OCI-LY3 (cell line): ENCODE measurements at regions not wholly inside any gene's neighbourhood (a gene's known extent, or its start where the extent isn't known, plus 50 kb on each side); places are given as distances from the start of the nearest gene placed in this dataset.

Source experiments
- H2AFZ ChIP-seq: fragments of 200-600, 300-600 bp; shearing (Covaris generic); 2 replicates; pipeline ENCODE4 v1.6.0; 2014; ENCODE audit warnings: antibody characterized with exemption, low read depth, low read length
- H3K27ac ChIP-seq: fragments of 200-600, 300-600 bp; sonication (generic); 2 replicates; pipeline ENCODE4 v1.5.1; 2014; ENCODE audit warnings: mild to moderate bottlenecking, low read length, moderate library complexity, mixed read lengths
- H3K27me3 ChIP-seq: fragments of 200-600, 300-600 bp; sonication (generic); 2 replicates; pipeline ENCODE4 v1.6.1; 2014; ENCODE audit warnings: low read depth, low read length, mixed read lengths
- H3K36me3 ChIP-seq: fragments of 200-600, 300-600 bp; sonication (generic); replicated peaks from 2 replicates; pipeline ENCODE3; 2014; ENCODE audit warnings: low read depth, low read length, mixed read lengths
- H3K4me1 ChIP-seq: fragments of 300-600, 200-600 bp; sonication (generic); 2 replicates; pipeline ENCODE4 v1.6.1; 2014; ENCODE audit warnings: low read length, mixed read lengths
- H3K4me2 ChIP-seq: fragments of 200-600, 300-600 bp; sonication (generic); 2 replicates; pipeline ENCODE4 v1.6.1; 2014; ENCODE audit warnings: low read length, mixed read lengths
- H3K4me3 ChIP-seq: fragments of 300-600, 200-600 bp; sonication (generic); 2 replicates; pipeline ENCODE4 v1.5.1; 2014; ENCODE audit warnings: antibody characterized with exemption, mild to moderate bottlenecking, low read length, moderate library complexity
- H3K79me2 ChIP-seq: fragments of 300-600, 200-600 bp; shearing (Covaris generic); 2 replicates; pipeline ENCODE4 v1.6.1; 2014; ENCODE audit warnings: mild to moderate bottlenecking, low read length, mixed read lengths
- H3K9ac ChIP-seq: fragments of 300-600, 200-600 bp; shearing (Covaris generic); 2 replicates; pipeline ENCODE4 v1.6.0; 2014; ENCODE audit warnings: mild to moderate bottlenecking, low read length, moderate library complexity
- H3K9me3 ChIP-seq: fragments of 200-600, 300-600 bp; shearing (Covaris generic); 2 replicates; pipeline ENCODE4 v1.6.1; 2014; ENCODE audit warnings: low read length, mixed read lengths; ENCODE audit not compliant: insufficient read depth
- H4K20me1 ChIP-seq: fragments of 200-600, 300-600 bp; sonication (generic); 2 replicates; pipeline ENCODE4 v1.6.1; 2016; ENCODE audit warnings: low read length, mixed read lengths; ENCODE audit not compliant: insufficient read depth
- CTCF ChIP-seq: fragments of 200-600, 300-600 bp; sonication (generic); IDR thresholded peaks from 2 replicates; pipeline ENCODE4 v1.5.1; 2014; ENCODE audit warnings: antibody characterized with exemption, low read length, low read depth
- EZH2phosphoT487 ChIP-seq: fragments of 200-600 bp; shearing (Covaris generic); IDR thresholded peaks from 2 replicates; pipeline ENCODE4 v1.6.1; 2018; ENCODE audit warnings: antibody characterized with exemption, mixed run types, low read depth

DNA sequence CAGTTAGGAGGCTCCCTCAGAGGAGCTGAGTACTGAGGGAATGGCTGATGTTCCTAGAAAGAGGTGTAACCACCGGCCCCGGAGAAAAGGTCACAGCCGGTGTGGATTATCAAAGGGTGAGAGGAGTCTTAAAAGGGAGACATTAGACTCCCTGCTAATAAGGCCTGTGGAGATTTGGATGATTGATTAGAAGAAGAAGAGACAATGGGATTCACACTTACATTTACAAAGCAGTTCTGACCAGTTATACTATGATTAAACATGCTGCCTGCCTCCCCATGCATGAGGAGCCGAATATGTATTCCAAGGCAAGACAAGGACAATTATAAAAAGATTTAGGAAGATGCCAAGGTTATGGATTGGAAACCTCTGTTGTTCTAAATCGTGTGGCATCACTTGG lies 302.4 kb downstream of the SLC4A3 start:
- Histone ChIP-seq H3K4me3 (no peak overlapping the region), H3K9me3 (no peaks in the 10 kb centered on the region), H3K9ac (no peak overlapping the region), H3K4me1 (no peaks in the 10 kb centered on the region), H3K27ac (no peak overlapping the region), H3K36me3 (no peaks in the 10 kb centered on the region), H3K27me3 (no peaks in the 10 kb centered on the region), H3K4me2 (no peak overlapping the region), H2AFZ (no peak overlapping the region), H4K20me1 (no peaks in the 10 kb centered on the region), H3K79me2 (no peaks in the 10 kb centered on the region)
- TF ChIP-seq EZH2phosphoT487 (no peak), CTCF (no peak)

DNA sequence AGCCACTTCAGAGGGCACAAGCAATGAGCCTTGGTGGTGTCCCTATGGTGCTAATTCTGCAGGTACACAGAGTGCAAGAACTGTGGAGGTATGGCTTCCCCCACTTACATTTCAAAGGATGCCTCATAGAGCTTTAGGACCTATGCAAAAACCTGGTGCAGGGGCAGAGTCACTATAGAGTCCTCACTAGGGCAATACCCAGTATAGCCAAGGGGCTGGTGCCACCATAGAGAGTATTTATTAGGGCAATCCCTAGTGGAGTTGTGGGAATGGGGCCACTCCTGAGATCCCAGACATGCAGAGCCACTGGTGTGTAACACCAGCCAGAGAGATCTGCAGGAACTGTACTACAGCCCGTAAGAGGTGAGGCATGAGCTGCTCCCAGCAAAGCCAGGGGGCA lies 312.2 kb downstream of the SLC4A3 start:
- Histone ChIP-seq H3K9me3 (no peaks in the 10 kb centered on the region), H3K36me3 (no peaks in the 10 kb centered on the region), H3K4me2 (no peak overlapping the region), H4K20me1 (no peaks in the 10 kb centered on the region), H2AFZ (no peak overlapping the region), H3K9ac (no peak overlapping the region), H3K4me3 (no peak overlapping the region), H3K4me1 (no peaks in the 10 kb centered on the region), H3K79me2 (no peaks in the 10 kb centered on the region), H3K27me3 (no peaks in the 10 kb centered on the region), H3K27ac (no peak overlapping the region)
- TF ChIP-seq EZH2phosphoT487 (no peak), CTCF (no peak)

DNA sequence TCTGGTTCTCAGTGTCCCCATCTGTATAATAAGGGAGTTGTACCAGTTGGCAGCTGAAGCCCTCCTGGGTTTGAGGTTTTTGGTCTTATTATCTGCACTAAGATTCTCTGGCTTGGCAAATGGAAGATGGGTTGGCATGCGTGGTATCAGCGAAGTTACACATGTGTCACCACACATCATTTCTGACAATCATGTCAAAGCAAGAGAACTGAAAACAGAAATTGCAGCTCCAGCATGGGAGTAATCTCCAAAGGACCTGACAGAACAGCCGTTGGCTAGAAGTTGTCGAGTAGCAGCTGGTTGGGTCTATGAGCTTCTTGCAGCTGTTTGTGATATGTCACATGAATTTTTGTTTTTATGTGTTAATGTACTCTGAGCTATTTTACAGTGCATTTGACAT lies 317.4 kb downstream of the SLC4A3 start:
- no peaks in the 10 kb centered on the region for H3K9me3 ChIP-seq
- H3K4me3 ChIP-seq = no peak overlapping the region
- no peaks in the 10 kb centered on the region for H3K4me1 ChIP-seq
- H4K20me1 ChIP-seq = no peaks in the 10 kb centered on the region
- no peak for TF ChIP-seq EZH2phosphoT487
- TF ChIP-seq CTCF = no peak
- H3K9ac ChIP-seq = no peak overlapping the region
- no peak overlapping the region for H3K27ac ChIP-seq
- no peaks in the 10 kb centered on the region for H3K36me3 ChIP-seq
- no peak overlapping the region for H2AFZ ChIP-seq
- no peaks in the 10 kb centered on the region for H3K27me3 ChIP-seq
- H3K4me2 ChIP-seq = no peak overlapping the region
- H3K79me2 ChIP-seq = no peaks in the 10 kb centered on the region

- Histone ChIP-seq H3K9me3 (no peaks in the 10 kb centered on the region), H3K4me2 (no peak overlapping the region), H3K4me3 (no peak overlapping the region), H3K79me2 (no peaks in the 10 kb centered on the region), H3K4me1 (no peaks in the 10 kb centered on the region), H4K20me1 (no peaks in the 10 kb centered on the region), H3K36me3 (no peaks in the 10 kb centered on the region), H2AFZ (no peak overlapping the region), H3K27me3 (no peaks in the 10 kb centered on the region), H3K27ac (no peak overlapping the region), H3K9ac (no peak overlapping the region)
- TF ChIP-seq EZH2phosphoT487 (no peak), CTCF (no peak)
Observed at GRCh38 chr2:219946021-219946420, 318.6 kb downstream of the SLC4A3 start.
